Testis (tissue), 2 donors: ENCODE measurements at regions not wholly inside any gene's neighbourhood (a gene's known extent, or its start where the extent isn't known, plus 50 kb on each side); places are given as distances from the start of the nearest gene placed in this dataset.

Experiments
- DNase-seq: peaks from one replicate; pipeline ENCODE4 v3.0.0-alpha.2; 2019
- H3K27ac ChIP-seq, 2 donors: fragments of 200-600 bp; sonication (generic); one replicate each; pipeline ENCODE4 v1.5.1; 2019
- H3K27me3 ChIP-seq: fragments of 200-600 bp; sonication (generic); one replicate; pipeline ENCODE4 v1.5.1; 2019
- H3K36me3 ChIP-seq: fragments of 200-600 bp; sonication (generic); one replicate; pipeline ENCODE4 v1.5.1; 2017; ENCODE audit warnings: low read depth; ENCODE audit errors: missing control alignments
- H3K4me1 ChIP-seq: fragments of 200-600 bp; sonication (generic); one replicate; pipeline ENCODE4 v1.5.1; 2019
- H3K4me3 ChIP-seq, 2 donors: fragments of 200-600 bp; sonication (generic); one replicate each; pipeline ENCODE4 v1.5.1; 2017 to 2019
- H3K9me3 ChIP-seq: fragments of 200-600 bp; sonication (generic); one replicate; pipeline ENCODE4 v1.5.1; 2017
- CTCF ChIP-seq, 3 experiments: fragments of 450-650 bp in 2 of 3; fragments of 200-600 bp in 1 of 3; sonication (generic) in 1 of 3; IDR thresholded peaks; one replicate each; pipeline ENCODE4 v1.5.1; 2016 to 2019; ENCODE audit warnings: antibody characterized with exemption in 3 of 3, mild to moderate bottlenecking in 2 of 3, moderate library complexity in 1 of 3
- POLR2A ChIP-seq: fragments of 450-650 bp; IDR thresholded peaks from one replicate; pipeline ENCODE4 v1.6.1; 2017; ENCODE audit warnings: antibody characterized with exemption, mild to moderate bottlenecking, moderate library complexity
- WGBS, 2 donors: methylation state at CpG; one replicate each; pipeline ENCODE4 v1.1.5; 2018; 5-methylcytosine and 5-hydroxymethylcytosine counted together
- intact Hi-C: fragments of 100-400 bp; cut with DNase I; formaldehyde crosslinking; loops from one replicate; pipeline ENCODE4 v1.15.1; 2023; ENCODE audit warnings: low total_unique reads

GRCh38 chr1:187509091-187509490 is 680.3 kb downstream of the PLA2G4A start:
- Histone ChIP-seq H3K27ac (no peak overlapping the region), H3K4me1 (no peaks in the 10 kb centered on the region), H3K27me3 (no peaks in the 10 kb centered on the region), H3K36me3 (no peaks in the 10 kb centered on the region), H3K9me3 (no peaks in the 10 kb centered on the region), H3K4me3 (no peak overlapping the region)
- DNase-seq: no peak
- TF ChIP-seq CTCF (IDR thresholded peaks at IDR 0.05): no peak
- intact Hi-C loops: no loop called here

DNA sequence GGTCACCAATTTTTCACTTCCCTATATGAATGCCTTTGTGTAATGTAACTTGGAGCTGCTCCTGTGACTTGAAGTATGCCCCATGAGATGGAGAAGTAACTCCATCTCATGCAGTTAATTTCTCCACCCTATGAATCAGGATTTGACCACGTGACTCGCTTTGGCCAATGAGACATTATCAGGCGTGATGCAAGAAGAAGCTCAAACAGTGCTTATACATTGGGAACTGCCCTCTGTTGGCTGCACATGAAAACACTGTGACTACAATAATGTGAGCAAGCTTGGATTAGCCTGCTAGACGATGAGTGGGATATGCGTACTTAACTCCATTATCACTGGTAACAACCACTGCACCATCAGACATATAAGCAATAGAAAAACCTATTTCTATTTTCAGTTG is 684.4 kb downstream of the PLA2G4A start:
- no peaks in the 10 kb centered on the region for H3K9me3 ChIP-seq
- DNase-seq: no peak

GRCh38 chr1:187514110-187514509 is 685.4 kb downstream of the PLA2G4A start:
- no peak overlapping the region for H3K27ac ChIP-seq
- TF ChIP-seq CTCF (IDR thresholded peaks at IDR 0.05) (no peak), POLR2A (no peak)
- no peak for DNase-seq
- WGBS, 2 donors: 94 to 95% methylated on average over 3 of the region's 3 CpGs
- no peaks in the 10 kb centered on the region for H3K27me3 ChIP-seq
- no peaks in the 10 kb centered on the region for H3K36me3 ChIP-seq
- no peaks in the 10 kb centered on the region for H3K4me1 ChIP-seq
- H3K4me3 ChIP-seq: no peak overlapping the region
- H3K9me3 ChIP-seq: no peaks in the 10 kb centered on the region
- intact Hi-C loops: no loop called here

More for the DNA sequence above, 684.4 kb downstream of the PLA2G4A start:
- H3K4me1 ChIP-seq: no peaks in the 10 kb centered on the region
- no peaks in the 10 kb centered on the region for H3K27me3 ChIP-seq
- intact Hi-C loops: no loop called here
- WGBS, 2 donors: 86 to 90% methylated on average over 5 of the region's 5 CpGs
- no peak overlapping the region for H3K27ac ChIP-seq
- H3K4me3 ChIP-seq: no peak overlapping the region
- H3K36me3 ChIP-seq: no peaks in the 10 kb centered on the region
- no peak for TF ChIP-seq CTCF (IDR thresholded peaks at IDR 0.05)

- intact Hi-C loops: no loop called here
- WGBS, 2 donors: 94 to 100% methylated on average over 1 of the region's 1 CpG
- H3K27ac ChIP-seq: no peak overlapping the region
- no peaks in the 10 kb centered on the region for H3K36me3 ChIP-seq
- TF ChIP-seq CTCF (IDR thresholded peaks at IDR 0.05) (no peak), POLR2A (no peak)
- DNase-seq: no peak
- no peaks in the 10 kb centered on the region for H3K27me3 ChIP-seq
- H3K9me3 ChIP-seq: no peaks in the 10 kb centered on the region
- no peak overlapping the region for H3K4me3 ChIP-seq
- H3K4me1 ChIP-seq: no peaks in the 10 kb centered on the region
Measured at GRCh38 chr1:187516874-187517273, 688.1 kb downstream of the PLA2G4A start.

DNA sequence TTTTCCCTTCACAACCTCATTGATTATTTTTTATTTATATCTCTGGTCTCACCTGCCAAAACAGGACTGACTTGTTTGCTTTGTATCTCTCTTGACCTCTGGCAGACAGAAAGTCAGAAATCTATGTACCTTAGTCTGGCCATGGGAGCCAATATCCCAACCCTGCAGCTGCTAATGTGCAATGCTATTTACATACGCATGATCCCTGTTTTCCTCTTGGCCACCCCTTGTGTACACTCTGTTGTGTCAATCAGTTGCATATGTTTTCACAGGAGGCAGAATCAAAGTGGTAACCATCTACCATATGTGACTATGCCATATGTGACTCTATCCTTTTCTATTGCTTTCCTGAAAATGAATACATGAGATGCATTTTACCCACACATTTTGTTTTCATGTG is 688.8 kb downstream of the PLA2G4A start:
- Histone ChIP-seq H3K9me3 (no peaks in the 10 kb centered on the region), H3K36me3 (no peaks in the 10 kb centered on the region), H3K4me3 (no peak overlapping the region), H3K27ac (no peak overlapping the region), H3K4me1 (no peaks in the 10 kb centered on the region), H3K27me3 (no peaks in the 10 kb centered on the region)
- intact Hi-C loops: no loop called here
- TF ChIP-seq POLR2A: no peak
- no peak for DNase-seq
- WGBS, 2 donors: 81 to 94% methylated on average over 1 of the region's 1 CpG
